H9 (cell line): ENCODE measurements at regions not wholly inside any gene's neighbourhood (a gene's known extent, or its start where the extent isn't known, plus 50 kb on each side); places are given as distances from the start of the nearest gene placed in this dataset.
A peak's percentile ranks its signal among the peaks of the same experiment; 100 is the strongest.

Experiments used
- DNase-seq: peaks from one replicate; pipeline ENCODE4 v3.0.0-alpha.2; 2017
- H2AFZ ChIP-seq: one replicate; pipeline ENCODE4 v1.6.1; 2013; ENCODE audit warnings: mild to moderate bottlenecking, low read length, control low read depth, moderate library complexity
- H2AK5ac ChIP-seq: 2 replicates; pipeline ENCODE4 v1.6.1; 2013; ENCODE audit warnings: low read length, control low read depth, mixed read lengths; ENCODE audit not compliant: insufficient read length
- H2BK120ac ChIP-seq: one replicate; pipeline ENCODE4 v1.6.1; 2013; ENCODE audit warnings: low read depth, mild to moderate bottlenecking, low read length, control low read depth, inconsistent platforms; ENCODE audit not compliant: poor library complexity, severe bottlenecking
- H2BK12ac ChIP-seq: 2 replicates; pipeline ENCODE4 v1.6.1; 2013; ENCODE audit warnings: low read length, control low read depth, mixed read lengths, low read depth; ENCODE audit not compliant: insufficient read length
- H2BK15ac ChIP-seq: 2 replicates; pipeline ENCODE4 v1.6.1; 2013; ENCODE audit warnings: low read depth, low read length, control low read depth
- H2BK20ac ChIP-seq: one replicate; pipeline ENCODE4 v1.6.1; 2013; ENCODE audit warnings: low read depth, mild to moderate bottlenecking, low read length, control low read depth, inconsistent platforms; ENCODE audit not compliant: poor library complexity, severe bottlenecking
- H2BK5ac ChIP-seq: 2 replicates; pipeline ENCODE4 v1.6.1; 2013; ENCODE audit warnings: low read length, control low read depth, mixed read lengths; ENCODE audit not compliant: insufficient read length
- H3K14ac ChIP-seq: 2 replicates; pipeline ENCODE4 v1.6.1; 2013; ENCODE audit warnings: low read length, control low read depth; ENCODE audit not compliant: insufficient read depth
- H3K18ac ChIP-seq: 2 replicates; pipeline ENCODE4 v1.6.1; 2013; ENCODE audit warnings: low read depth, mild to moderate bottlenecking, mixed read lengths, low read length, control low read depth; ENCODE audit not compliant: insufficient read length
- H3K23ac ChIP-seq: 2 replicates; pipeline ENCODE4 v1.6.1; 2013; ENCODE audit warnings: low read length, control low read depth, mixed read lengths, low read depth; ENCODE audit not compliant: insufficient read length
- H3K23me2 ChIP-seq: 2 replicates; pipeline ENCODE4 v1.6.1; 2013; ENCODE audit warnings: low read depth, mild to moderate bottlenecking, mixed read lengths, low read length, control low read depth; ENCODE audit not compliant: insufficient read length, poor library complexity, severe bottlenecking
- H3K27ac ChIP-seq: 2 replicates; pipeline ENCODE4 v1.5.1; 2013; ENCODE audit warnings: low read length, control low read depth, mixed read lengths, low read depth; ENCODE audit not compliant: insufficient read length
- H3K27me3 ChIP-seq: 2 replicates; pipeline ENCODE4 v1.6.1; 2013; ENCODE audit warnings: low read length, control low read depth, inconsistent platforms; ENCODE audit not compliant: insufficient read depth
- H3K4ac ChIP-seq: 2 replicates; pipeline ENCODE4 v1.6.1; 2013; ENCODE audit warnings: low read depth, mild to moderate bottlenecking, control low read depth, inconsistent platforms, low read length, moderate library complexity
- H3K4me1 ChIP-seq: 2 replicates; pipeline ENCODE4 v1.6.1; 2013; ENCODE audit warnings: low read length, control low read depth, inconsistent platforms; ENCODE audit not compliant: insufficient read depth
- H3K4me2 ChIP-seq: 2 replicates; pipeline ENCODE4 v1.6.1; 2013; ENCODE audit warnings: low read length, control low read depth, mixed read lengths; ENCODE audit not compliant: insufficient read length, insufficient read depth
- H3K56ac ChIP-seq: 2 replicates; pipeline ENCODE4 v1.6.1; 2013; ENCODE audit warnings: low read depth, mild to moderate bottlenecking, mixed read lengths, low read length, control low read depth; ENCODE audit not compliant: insufficient read length
- H3K79me1 ChIP-seq: 2 replicates; pipeline ENCODE4 v1.6.1; 2013; ENCODE audit warnings: low read depth, mild to moderate bottlenecking, moderate library complexity, low read length, control low read depth, inconsistent platforms; ENCODE audit not compliant: insufficient read depth, poor library complexity, severe bottlenecking
- H3K79me2 ChIP-seq: 2 replicates; pipeline ENCODE4 v1.6.1; 2013; ENCODE audit warnings: low read length, control low read depth, inconsistent platforms; ENCODE audit not compliant: insufficient read depth
- H3K9ac ChIP-seq: 2 replicates; pipeline ENCODE4 v1.6.1; 2013; ENCODE audit warnings: low read length, control low read depth, mixed read lengths; ENCODE audit not compliant: insufficient read length; ENCODE audit errors: extremely low read depth
- H3K9me3 ChIP-seq: one replicate; pipeline ENCODE4 v1.6.1; 2013; ENCODE audit warnings: low read depth, low read length, inconsistent platforms; ENCODE audit not compliant: control insufficient read depth
- H3T11ph ChIP-seq: one replicate; pipeline ENCODE4 v1.6.1; 2013; ENCODE audit warnings: mild to moderate bottlenecking, low read length, control low read depth, inconsistent platforms
- H4K20me1 ChIP-seq: one replicate; pipeline ENCODE4 v1.6.1; 2013; ENCODE audit not compliant: control insufficient read depth, insufficient read length, insufficient read depth
- H4K5ac ChIP-seq: 2 replicates; pipeline ENCODE4 v1.6.1; 2013; ENCODE audit warnings: low read depth, mild to moderate bottlenecking, mixed read lengths, low read length, control low read depth; ENCODE audit not compliant: insufficient read length
- H4K8ac ChIP-seq: replicated peaks from 2 replicates; pipeline ENCODE4 v1.6.1; 2013; ENCODE audit warnings: low read length, control low read depth, mixed read lengths, low read depth; ENCODE audit not compliant: insufficient read length
- H4K91ac ChIP-seq: 2 replicates; pipeline ENCODE4 v1.6.1; 2013; ENCODE audit warnings: low read depth, mild to moderate bottlenecking, moderate library complexity, mixed read lengths, low read length, control low read depth; ENCODE audit not compliant: insufficient read length
- H3K27ac Mint-ChIP-seq, 3 experiments: 2 replicates in 2 of 3; 3 replicates in 1 of 3; pipeline ENCODE4 v1.8.0; 2020 to 2021; ENCODE audit warnings: mixed read lengths in 3 of 3, mild to moderate bottlenecking in 1 of 3, moderate library complexity in 1 of 3
- H3K27me3 Mint-ChIP-seq: 2 replicates; pipeline ENCODE4 v1.8.0; 2021; ENCODE audit warnings: low read depth, mild to moderate bottlenecking, moderate library complexity, mixed read lengths
- H3K36me3 Mint-ChIP-seq, 3 experiments: 2 replicates in 2 of 3; 3 replicates in 1 of 3; pipeline ENCODE4 v1.8.0; 2020 to 2021; ENCODE audit warnings: low read depth in 3 of 3, mixed read lengths in 3 of 3; ENCODE audit not compliant: insufficient read depth in 1 of 3
- H3K4me1 Mint-ChIP-seq, 2 experiments: 2 replicates each; pipeline ENCODE4 v1.8.0; 2020; ENCODE audit warnings: mixed read lengths in 2 of 2
- H3K4me3 Mint-ChIP-seq, 2 experiments: 2 replicates in 1 of 2; 3 replicates in 1 of 2; pipeline ENCODE4 v1.8.0; 2020 to 2021; ENCODE audit warnings: mild to moderate bottlenecking in 2 of 2, mixed read lengths in 2 of 2, moderate library complexity in 1 of 2
- H3K9me3 Mint-ChIP-seq, 2 experiments: 2 replicates in 1 of 2; 3 replicates in 1 of 2; pipeline ENCODE4 v1.8.0; 2020; ENCODE audit warnings: mild to moderate bottlenecking in 2 of 2, mixed read lengths in 2 of 2, moderate library complexity in 1 of 2
- CTCF ChIP-seq: fragments of 200-600 bp; sonication (generic); conservative IDR thresholded peaks from 3 replicates; pipeline ENCODE4 v1.8.0; 2021; ENCODE audit warnings: antibody characterized with exemption, mild to moderate bottlenecking
- WGBS: extraction: QIAGEN DNeasy Blood & Tissue Kit; methylation state at CpG from one replicate; pipeline ENCODE4 v1.1.7; 2013; ENCODE audit warnings: missing lambda C conversion rate, low lambda C conversion rate, mixed read lengths; ENCODE audit not compliant: insufficient read length; ENCODE audit errors: extremely low coverage; 5-methylcytosine and 5-hydroxymethylcytosine counted together

- H3K27ac ChIP-seq = no peak overlapping the region
- no peak overlapping the region for H3K4me2 ChIP-seq
- no peak overlapping the region for H2BK120ac ChIP-seq
- no peak overlapping the region for H2AFZ ChIP-seq
- Mint-ChIP-seq H3K4me1 (peaks cover 18 to 30% of the 10 kb centered on the region in 2 experiments), H3K36me3 (peaks cover 7 to 19% (median 9%) of the 10 kb centered on the region in 3 experiments), H3K9me3 (peaks cover 4 to 17% of the 10 kb centered on the region in 2 experiments; a peak in 4 of 5 replicates), H3K4me3 (no peak overlapping the region), H3K27me3 (no peaks in the 10 kb centered on the region), H3K27ac (peak overlapping the region in 1 of 3 experiments; percentile 94; a peak in 2 of 7 replicates)
- H3K18ac ChIP-seq = no peak overlapping the region
- H4K8ac ChIP-seq = no peak overlapping the region
- H2BK20ac ChIP-seq = peak overlapping the region; percentile 26
- no peak overlapping the region for H4K5ac ChIP-seq
- no peaks in the 10 kb centered on the region for H3K27me3 ChIP-seq
- no CpG with 5 or more reads among the region's 3 CpGs for WGBS
- no peak overlapping the region for H2AK5ac ChIP-seq
- no peaks in the 10 kb centered on the region for H3K79me1 ChIP-seq
- no peak for DNase-seq
- H3K4ac ChIP-seq = no peak overlapping the region
- no peaks in the 10 kb centered on the region for H3K9me3 ChIP-seq
- H3K9ac ChIP-seq = no peak overlapping the region
- H3K23me2 ChIP-seq = no peaks in the 10 kb centered on the region
- no peak overlapping the region for H2BK5ac ChIP-seq
- peaks cover 9% of the 10 kb centered on the region; the same call in 1 of the 2 replicates for H3K4me1 ChIP-seq
- H3T11ph ChIP-seq = no peak overlapping the region
- no peaks in the 10 kb centered on the region for H4K20me1 ChIP-seq
- no peaks in the 10 kb centered on the region for H3K79me2 ChIP-seq
- H2BK12ac ChIP-seq = peak overlapping the region; percentile 15
- no peak overlapping the region for H4K91ac ChIP-seq
- no peak for TF ChIP-seq CTCF
- H3K14ac ChIP-seq = no peak overlapping the region
- H2BK15ac ChIP-seq = no peak overlapping the region
- no peak overlapping the region for H3K56ac ChIP-seq
- H3K23ac ChIP-seq = no peak overlapping the region
Measured at GRCh38 chr3:76061654-76062053, 276.3 kb upstream of the ZNF717 start.
